ENCODE measurements at regions not wholly inside any gene's neighbourhood (a gene's known extent, or its start where the extent isn't known, plus 50 kb on each side); places are given as distances from the start of the nearest gene placed in this dataset.
A peak's percentile ranks its signal among the peaks of the same experiment; 100 is the strongest.
"Not testable (repeated sequence)": the region's sequence is repeated elsewhere in the genome, so short reads cannot be mapped to it uniquely, and the experiment has no call there.

- DNase-seq (ENCODE audit: low spot score) (no peak), FAIRE-seq (no peak)
Measured at GRCh38 chr3:161691677-161692076, 195.1 kb downstream of the OTOL1 start.

DNA sequence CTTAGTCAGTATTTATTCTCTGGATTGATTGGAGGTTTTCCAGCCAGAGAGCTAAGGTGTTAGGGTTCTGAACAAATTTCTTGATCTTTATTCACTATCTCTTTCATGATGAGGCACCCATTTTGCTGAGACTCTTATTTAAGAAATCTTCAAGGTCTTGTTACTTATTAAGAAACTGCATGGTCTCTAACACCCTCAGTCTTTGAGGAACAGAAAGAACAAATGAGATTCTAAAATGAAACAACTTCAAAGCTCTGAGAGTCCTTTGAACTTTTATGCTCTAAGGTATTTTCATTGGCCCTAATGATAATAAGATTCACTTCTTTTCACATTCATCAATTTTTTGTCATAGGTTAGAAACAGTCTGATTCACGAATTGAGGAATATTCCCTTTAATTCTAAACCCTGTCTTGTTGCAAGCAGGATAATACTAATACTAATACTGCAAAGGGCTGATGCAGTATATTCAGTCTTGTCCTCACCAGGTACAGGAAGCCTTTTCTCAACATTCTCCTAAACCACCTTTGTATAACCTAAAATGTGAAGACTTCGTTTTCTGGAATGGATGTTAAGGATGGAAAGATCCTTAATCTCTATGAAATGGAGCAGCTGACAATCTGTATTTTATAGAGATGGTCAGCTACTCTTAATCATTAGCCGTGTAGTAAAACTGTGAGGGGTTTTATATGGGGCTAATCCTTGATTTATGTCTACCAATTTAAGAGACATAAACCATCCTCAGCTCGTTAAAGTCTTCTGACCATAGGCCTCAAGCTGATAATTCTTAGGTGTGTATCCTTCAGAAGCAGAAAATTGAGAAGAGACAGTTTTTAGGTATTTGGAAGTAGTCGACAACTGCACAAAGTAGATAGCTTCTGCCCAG lies 198.3 kb downstream of the OTOL1 start:
- DNase-seq (ENCODE audit: low spot score) (no peak), FAIRE-seq (no peak)

GRCh38 chr3:161695811-161696210 lies 199.2 kb downstream of the OTOL1 start:
- no peak for FAIRE-seq
- no peak for DNase-seq (ENCODE audit: low spot score)

DNA sequence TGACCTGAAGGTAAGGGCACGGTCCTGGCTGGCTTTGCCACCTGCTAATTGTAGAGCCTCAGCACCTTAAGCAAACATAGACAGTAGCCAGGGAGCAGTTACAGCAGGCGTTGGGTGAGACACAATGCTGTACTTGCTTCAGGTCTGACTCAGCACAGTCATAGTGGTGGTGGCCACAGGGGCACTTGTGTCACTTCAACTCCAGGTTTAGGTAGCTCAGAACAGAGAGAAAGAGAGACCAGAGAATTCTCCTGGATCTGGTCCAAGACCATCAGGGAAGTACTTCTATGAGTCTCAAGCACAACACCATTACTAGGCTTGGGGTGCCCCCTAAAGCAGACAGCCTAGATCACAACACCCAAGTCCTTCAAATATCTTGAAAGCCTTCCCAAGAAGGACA lies 204.4 kb downstream of the OTOL1 start:
- FAIRE-seq, result no peak

GRCh38 chr3:161707253-161707652 lies 210.6 kb downstream of the OTOL1 start:
- not testable (repeated sequence) for DNase-seq (ENCODE audit: low spot score); FAIRE-seq

More for the DNA sequence above, 204.4 kb downstream of the OTOL1 start:
- DNase-seq (ENCODE audit: low spot score), result no peak

DNA sequence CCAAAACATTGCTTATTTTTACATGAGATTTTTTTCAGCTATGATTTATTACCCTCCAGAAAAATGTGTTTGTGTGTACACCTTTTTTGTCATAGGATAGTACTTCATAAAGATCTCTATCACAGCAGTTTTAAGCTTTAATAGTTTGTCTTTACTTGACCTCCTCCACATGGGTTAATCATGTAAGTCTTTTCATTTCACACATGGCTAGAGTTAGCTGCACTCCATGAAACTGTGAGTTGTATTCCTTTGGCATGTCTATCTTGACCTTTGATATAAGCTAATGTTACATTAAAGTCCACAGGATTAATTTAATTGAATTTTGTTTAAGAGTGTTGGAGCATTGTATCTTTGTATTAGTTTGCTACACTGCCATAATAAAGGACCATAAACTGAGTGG lies 217.1 kb downstream of the OTOL1 start:
- DNase-seq (ENCODE audit: low spot score) (no peak), FAIRE-seq (no peak)

GRCh38 chr3:161731968-161732367 lies 235.4 kb downstream of the OTOL1 start:
- no peak for FAIRE-seq
- DNase-seq (ENCODE audit: low spot score), result no peak

- DNase-seq (ENCODE audit: low spot score), result no peak
- FAIRE-seq, result no peak
Measured at GRCh38 chr3:161737171-161737570, 240.6 kb downstream of the OTOL1 start.

GRCh38 chr3:161740421-161740820 lies 243.8 kb downstream of the OTOL1 start:
- DNase-seq (ENCODE audit: low spot score), result no peak
- no peak for FAIRE-seq

DNA sequence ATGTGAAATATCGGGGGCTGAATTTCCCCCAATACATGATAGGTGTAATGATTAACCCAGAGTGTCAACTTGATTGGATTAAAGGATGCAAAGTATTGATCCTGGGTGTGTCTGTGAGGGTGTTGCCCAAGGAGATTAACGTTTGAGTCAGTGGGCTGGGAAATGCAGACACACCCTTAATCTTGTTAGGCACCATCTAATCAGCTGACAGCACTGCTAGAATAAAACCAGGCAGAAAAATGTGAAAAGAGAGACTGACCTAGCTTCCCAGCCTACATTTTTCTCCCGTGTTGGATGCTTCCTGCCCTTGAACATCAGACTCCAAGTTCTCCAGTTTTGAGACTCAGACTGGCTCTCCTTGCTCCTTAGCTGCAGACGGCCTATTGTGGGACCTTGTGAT lies 247.8 kb downstream of the OTOL1 start:
- FAIRE-seq (no peak), DNase-seq (ENCODE audit: low spot score) (no peak)

DNA sequence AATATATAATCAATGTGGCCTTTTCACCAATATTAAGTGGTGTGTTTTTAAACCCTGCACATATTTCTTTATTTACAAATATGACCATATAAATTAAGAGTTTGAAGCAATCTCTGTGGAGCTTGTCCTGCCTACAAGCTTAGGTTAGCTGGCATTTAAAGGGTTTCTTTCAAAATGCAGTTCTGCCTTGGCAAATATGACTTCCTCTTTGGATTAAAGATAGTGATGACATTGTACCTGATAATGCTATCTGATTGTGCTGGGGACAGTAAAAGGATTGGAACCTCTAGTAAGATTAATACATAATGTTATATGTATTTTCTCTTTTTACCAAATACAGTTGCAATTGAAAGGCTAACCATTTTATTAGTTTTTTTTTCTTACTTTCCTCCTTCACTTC lies 249.1 kb downstream of the OTOL1 start:
- no peak for FAIRE-seq
- no peak for DNase-seq (ENCODE audit: low spot score)

DNA sequence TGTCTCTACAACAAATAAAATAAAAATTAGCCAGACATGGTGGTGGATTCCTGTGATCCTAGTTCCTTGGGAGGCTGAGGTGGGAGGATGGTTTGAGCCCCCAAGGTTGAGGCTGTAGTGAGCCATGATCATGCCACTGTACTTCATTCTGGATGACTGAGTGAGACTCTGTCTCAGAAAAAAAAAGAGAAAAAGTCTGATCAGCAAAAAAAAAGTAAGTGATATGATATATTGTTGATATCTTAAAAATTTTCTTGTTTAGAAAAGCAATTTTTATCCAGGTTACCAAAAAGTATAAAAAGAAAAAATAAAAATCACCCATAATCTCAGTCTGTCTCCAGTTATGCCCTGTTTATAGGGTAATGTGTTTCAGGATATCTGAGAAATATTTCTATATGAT lies 251.4 kb downstream of the OTOL1 start:
- FAIRE-seq (no peak), DNase-seq (ENCODE audit: low spot score) (no peak)

GRCh38 chr3:161754420-161755053 lies 257.9 kb downstream of the OTOL1 start:
- DNase-seq (ENCODE audit: low spot score) (no peak), FAIRE-seq (no peak)

GRCh38 chr3:161759444-161759843 lies 262.8 kb downstream of the OTOL1 start:
- DNase-seq (ENCODE audit: low spot score) (no peak), FAIRE-seq (no peak)

GRCh38 chr3:161766331-161766730 lies 269.7 kb downstream of the OTOL1 start:
- DNase-seq (ENCODE audit: low spot score) (no peak), FAIRE-seq (no peak)

GRCh38 chr3:161770484-161771386 lies 274.1 kb downstream of the OTOL1 start:
- FAIRE-seq (no peak), DNase-seq (ENCODE audit: low spot score) (peak; percentile 4)

GRCh38 chr3:161781381-161781780 lies 284.8 kb downstream of the OTOL1 start:
- no peak for FAIRE-seq
- no peak for DNase-seq (ENCODE audit: low spot score)

- DNase-seq (ENCODE audit: low spot score) (no peak), FAIRE-seq (no peak)
Measured at GRCh38 chr3:161793194-161793930, 296.8 kb downstream of the OTOL1 start.

DNA sequence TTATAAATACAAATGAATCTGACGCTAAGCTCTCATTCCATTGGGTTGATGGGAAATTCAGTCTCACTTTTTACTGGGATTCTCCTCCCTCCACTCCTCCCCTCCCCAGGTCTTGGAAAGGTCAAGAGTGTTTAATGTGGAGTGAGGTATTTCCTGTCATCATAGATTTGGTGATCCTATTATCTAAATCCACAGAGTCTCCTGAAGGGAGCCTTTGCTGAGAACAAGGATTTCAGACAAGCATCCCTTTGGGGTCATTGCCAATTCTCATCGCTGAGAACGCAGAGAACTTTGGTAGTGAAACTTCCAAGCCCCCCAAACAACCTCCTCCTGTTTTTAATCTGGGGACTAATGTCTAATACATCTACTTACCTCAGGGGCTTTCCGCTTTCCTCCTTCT lies 297.9 kb downstream of the OTOL1 start:
- DNase-seq (ENCODE audit: low spot score), result no peak
- no peak for FAIRE-seq

DNA sequence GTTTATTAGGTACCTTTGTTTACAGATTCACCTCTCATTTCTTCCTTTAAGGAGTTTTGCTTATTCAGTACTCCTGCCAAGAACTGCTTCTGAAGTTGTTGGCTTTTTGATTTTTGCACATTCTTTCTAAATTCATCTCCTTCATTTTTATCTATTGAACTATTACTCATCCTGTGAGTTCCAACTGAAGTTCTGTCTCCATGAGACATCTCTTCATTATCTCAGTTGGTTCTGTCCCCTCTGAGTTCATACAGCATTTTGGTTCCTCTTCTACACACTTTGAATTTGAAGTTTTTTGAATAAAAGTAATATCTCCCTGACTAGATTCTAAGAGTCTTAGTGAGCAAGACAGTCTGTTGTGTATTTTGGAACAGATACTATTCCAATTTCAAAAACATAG lies 299.7 kb downstream of the OTOL1 start:
- DNase-seq (ENCODE audit: low spot score) (no peak), FAIRE-seq (no peak)

DNA sequence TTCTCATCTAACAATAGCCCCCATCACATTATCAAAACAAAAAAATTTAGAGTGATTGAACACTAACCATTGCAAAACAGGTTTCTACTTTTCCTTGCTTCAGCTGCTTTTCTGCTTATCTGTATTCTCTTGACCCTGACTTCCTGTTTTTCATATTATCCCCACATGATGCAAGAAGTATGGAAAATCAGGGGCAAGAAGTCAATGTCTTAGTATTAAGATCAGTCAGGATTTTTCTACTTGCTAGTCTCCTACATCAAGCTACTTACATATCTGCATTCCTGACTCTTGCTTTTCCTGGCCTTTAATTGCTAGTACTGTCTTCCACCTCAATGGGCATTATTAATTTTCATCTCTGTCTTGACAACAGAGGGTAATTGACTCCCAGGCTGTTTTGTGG lies 300.2 kb downstream of the OTOL1 start:
- no peak for FAIRE-seq
- no peak for DNase-seq (ENCODE audit: low spot score)

Data from urothelium cell line (cell line).